ENCODE measurements at regions not wholly inside any gene's neighbourhood (a gene's known extent, or its start where the extent isn't known, plus 50 kb on each side); places are given as distances from the start of the nearest gene placed in this dataset.

DNA sequence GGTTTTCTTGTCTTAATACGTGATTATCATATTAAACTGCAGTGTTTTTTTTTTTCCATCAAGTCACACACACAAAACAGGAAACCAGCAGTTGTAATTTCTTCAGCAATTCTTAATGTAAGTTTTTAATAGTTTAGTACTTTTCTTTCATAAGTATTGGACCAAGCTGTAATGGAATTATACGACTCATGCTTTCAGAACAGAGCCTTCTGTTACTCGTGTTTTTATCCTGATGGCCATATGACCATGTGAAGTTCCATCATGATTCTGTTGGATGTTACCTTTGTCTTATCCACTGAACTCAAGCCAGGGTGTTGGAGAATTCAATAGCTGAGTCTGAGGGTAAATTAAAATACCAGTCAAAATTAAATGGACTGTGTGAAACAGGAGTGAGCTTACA, 72.0 kb upstream of the S1PR1 start:
- Histone ChIP-seq H3K4me3 (ENCODE audit: low read depth, low read length) (no peak overlapping the region), H3K27me3 (ENCODE audit: control insufficient read depth, insufficient read depth, low read length) (no peaks in the 10 kb centered on the region), H3K27ac (ENCODE audit: low read depth, low read length) (no peak overlapping the region), H3K9me3 (ENCODE audit: control insufficient read depth, insufficient read depth, low read length) (no peaks in the 10 kb centered on the region)
- ChIA-PET POLR2A (no interaction called here), CTCF (interaction anchor here (0.7 to 1.1 kb wide), 3 partner anchors 13 to 123 kb away, joined by 3 to 4 read pairs (median 3); no protein-coding TSS in a partner anchor)
- no peak for DNase-seq (ENCODE audit: low read depth, low spot score)
- TF ChIP-seq, protein P1, sequence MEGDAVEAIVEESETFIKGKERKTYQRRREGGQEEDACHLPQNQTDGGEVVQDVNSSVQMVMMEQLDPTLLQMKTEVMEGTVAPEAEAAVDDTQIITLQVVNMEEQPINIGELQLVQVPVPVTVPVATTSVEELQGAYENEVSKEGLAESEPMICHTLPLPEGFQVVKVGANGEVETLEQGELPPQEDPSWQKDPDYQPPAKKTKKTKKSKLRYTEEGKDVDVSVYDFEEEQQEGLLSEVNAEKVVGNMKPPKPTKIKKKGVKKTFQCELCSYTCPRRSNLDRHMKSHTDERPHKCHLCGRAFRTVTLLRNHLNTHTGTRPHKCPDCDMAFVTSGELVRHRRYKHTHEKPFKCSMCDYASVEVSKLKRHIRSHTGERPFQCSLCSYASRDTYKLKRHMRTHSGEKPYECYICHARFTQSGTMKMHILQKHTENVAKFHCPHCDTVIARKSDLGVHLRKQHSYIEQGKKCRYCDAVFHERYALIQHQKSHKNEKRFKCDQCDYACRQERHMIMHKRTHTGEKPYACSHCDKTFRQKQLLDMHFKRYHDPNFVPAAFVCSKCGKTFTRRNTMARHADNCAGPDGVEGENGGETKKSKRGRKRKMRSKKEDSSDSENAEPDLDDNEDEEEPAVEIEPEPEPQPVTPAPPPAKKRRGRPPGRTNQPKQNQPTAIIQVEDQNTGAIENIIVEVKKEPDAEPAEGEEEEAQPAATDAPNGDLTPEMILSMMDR (IDR thresholded peaks at IDR 0.05; ENCODE audit: low read depth, low read length): no peak

- TF ChIP-seq, protein P1 (IDR thresholded peaks at IDR 0.05; ENCODE audit: low read depth, low read length): no peak
- Histone ChIP-seq H3K27ac (ENCODE audit: low read depth, low read length) (no peak overlapping the region), H3K27me3 (ENCODE audit: control insufficient read depth, insufficient read depth, low read length) (no peaks in the 10 kb centered on the region), H3K9me3 (ENCODE audit: control insufficient read depth, insufficient read depth, low read length) (no peaks in the 10 kb centered on the region), H3K4me3 (ENCODE audit: low read depth, low read length) (no peak overlapping the region)
- ChIA-PET POLR2A (no interaction called here), CTCF (no interaction called here)
- DNase-seq (ENCODE audit: low read depth, low spot score): no peak
Observed at GRCh38 chr1:101162736-101163735, 73.8 kb upstream of the S1PR1 start.

- Histone ChIP-seq H3K27ac (ENCODE audit: low read depth, low read length) (no peak overlapping the region), H3K4me3 (ENCODE audit: low read depth, low read length) (no peak overlapping the region), H3K9me3 (ENCODE audit: control insufficient read depth, insufficient read depth, low read length) (no peaks in the 10 kb centered on the region), H3K27me3 (ENCODE audit: control insufficient read depth, insufficient read depth, low read length) (no peaks in the 10 kb centered on the region)
- DNase-seq (ENCODE audit: low read depth, low spot score): no peak
- ChIA-PET POLR2A (no interaction called here), CTCF (no interaction called here)
- TF ChIP-seq, protein P1 (IDR thresholded peaks at IDR 0.05; ENCODE audit: low read depth, low read length): no peak
Observed at GRCh38 chr1:101162300-101162699, 74.5 kb upstream of the S1PR1 start.

DNA sequence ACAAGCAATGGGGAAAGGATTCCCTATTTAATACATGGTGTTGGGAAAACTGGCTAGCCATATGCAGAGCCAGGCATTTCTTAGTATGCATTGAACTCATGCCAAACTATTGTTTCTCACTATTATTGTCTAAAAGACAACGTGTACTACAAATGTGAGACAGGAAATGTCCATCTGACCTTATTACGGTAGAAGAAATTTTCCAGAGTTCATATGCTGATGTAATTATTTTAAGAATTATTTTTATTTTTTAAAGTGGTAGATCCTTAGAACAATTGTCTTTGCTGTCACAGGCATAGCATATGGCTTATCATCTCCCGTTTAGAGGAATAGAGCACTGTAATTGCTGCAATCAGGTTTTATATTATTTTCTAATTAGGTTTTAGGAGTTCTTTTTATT, 75.2 kb upstream of the S1PR1 start:
- Histone ChIP-seq H3K27me3 (ENCODE audit: control insufficient read depth, insufficient read depth, low read length) (no peaks in the 10 kb centered on the region), H3K4me3 (ENCODE audit: low read depth, low read length) (no peak overlapping the region), H3K9me3 (ENCODE audit: control insufficient read depth, insufficient read depth, low read length) (no peaks in the 10 kb centered on the region), H3K27ac (ENCODE audit: low read depth, low read length) (no peak overlapping the region)
- POLR2A ChIA-PET: no interaction called here
- CTCF ChIA-PET: no interaction called here
- TF ChIP-seq, protein P1 (IDR thresholded peaks at IDR 0.05; ENCODE audit: low read depth, low read length): no peak
- no peak for DNase-seq (ENCODE audit: low read depth, low spot score)

DNA sequence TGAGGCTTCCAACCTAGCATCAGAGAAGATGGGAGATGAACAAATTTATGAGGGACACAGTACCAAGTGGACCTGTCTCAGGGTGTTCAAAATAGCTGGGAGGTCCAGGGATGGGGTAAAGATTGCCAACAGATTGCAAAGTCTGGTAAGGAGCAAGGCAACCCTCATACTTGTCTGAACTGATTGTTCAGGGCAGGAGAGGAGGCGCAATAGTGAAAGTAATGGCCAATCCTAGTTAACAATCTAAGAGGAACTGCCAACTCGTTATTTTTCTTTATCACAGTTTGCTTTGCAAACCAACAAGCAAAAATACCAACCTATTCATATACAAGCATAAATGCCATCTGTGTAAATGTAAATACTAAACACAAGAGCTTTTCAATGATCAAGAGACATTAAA, 78.4 kb upstream of the S1PR1 start:
- no peaks in the 10 kb centered on the region for H3K27me3 ChIP-seq (ENCODE audit: control insufficient read depth, insufficient read depth, low read length)
- no peak overlapping the region for H3K4me3 ChIP-seq (ENCODE audit: low read depth, low read length)
- POLR2A ChIA-PET: no interaction called here
- TF ChIP-seq, protein P1 (IDR thresholded peaks at IDR 0.05; ENCODE audit: low read depth, low read length): no peak
- no peaks in the 10 kb centered on the region for H3K9me3 ChIP-seq (ENCODE audit: control insufficient read depth, insufficient read depth, low read length)
- CTCF ChIA-PET: no interaction called here
- no peak overlapping the region for H3K27ac ChIP-seq (ENCODE audit: low read depth, low read length)
- no peak for DNase-seq (ENCODE audit: low read depth, low spot score)

Data from AG04450 (cell line).